ENCODE measurements at regions not wholly inside any gene's neighbourhood (a gene's known extent, or its start where the extent isn't known, plus 50 kb on each side); places are given as distances from the start of the nearest gene placed in this dataset.

DNA sequence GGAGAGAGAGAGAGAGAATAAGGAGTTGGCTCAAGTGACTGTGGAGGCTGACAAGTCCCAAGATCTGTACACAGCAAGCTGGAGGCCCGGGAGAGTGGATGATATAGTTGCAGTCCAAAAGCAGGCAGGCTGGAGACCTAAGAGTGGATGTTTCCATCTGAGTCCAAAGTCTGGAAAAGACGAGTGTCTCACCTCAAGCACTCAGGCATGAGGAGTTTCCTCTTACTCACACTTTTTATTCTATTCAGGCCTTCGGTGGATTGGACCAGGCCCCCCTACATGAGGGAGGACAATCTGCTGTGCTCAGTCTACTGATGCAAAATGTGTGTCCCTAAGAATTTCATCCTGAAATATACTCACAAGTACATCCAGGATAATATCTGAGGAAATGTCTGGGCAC, 484.6 kb downstream of the VRK1 start:
- TF ChIP-seq, protein P1, sequence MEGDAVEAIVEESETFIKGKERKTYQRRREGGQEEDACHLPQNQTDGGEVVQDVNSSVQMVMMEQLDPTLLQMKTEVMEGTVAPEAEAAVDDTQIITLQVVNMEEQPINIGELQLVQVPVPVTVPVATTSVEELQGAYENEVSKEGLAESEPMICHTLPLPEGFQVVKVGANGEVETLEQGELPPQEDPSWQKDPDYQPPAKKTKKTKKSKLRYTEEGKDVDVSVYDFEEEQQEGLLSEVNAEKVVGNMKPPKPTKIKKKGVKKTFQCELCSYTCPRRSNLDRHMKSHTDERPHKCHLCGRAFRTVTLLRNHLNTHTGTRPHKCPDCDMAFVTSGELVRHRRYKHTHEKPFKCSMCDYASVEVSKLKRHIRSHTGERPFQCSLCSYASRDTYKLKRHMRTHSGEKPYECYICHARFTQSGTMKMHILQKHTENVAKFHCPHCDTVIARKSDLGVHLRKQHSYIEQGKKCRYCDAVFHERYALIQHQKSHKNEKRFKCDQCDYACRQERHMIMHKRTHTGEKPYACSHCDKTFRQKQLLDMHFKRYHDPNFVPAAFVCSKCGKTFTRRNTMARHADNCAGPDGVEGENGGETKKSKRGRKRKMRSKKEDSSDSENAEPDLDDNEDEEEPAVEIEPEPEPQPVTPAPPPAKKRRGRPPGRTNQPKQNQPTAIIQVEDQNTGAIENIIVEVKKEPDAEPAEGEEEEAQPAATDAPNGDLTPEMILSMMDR (IDR thresholded peaks at IDR 0.05; ENCODE audit: low read depth, low read length): no peak
- DNase-seq: no peak
- Histone ChIP-seq H3K27ac (no peak overlapping the region), H3K36me3 (no peaks in the 10 kb centered on the region), H3K4me3 (ENCODE audit: low read depth, low read length) (no peak overlapping the region), H3K27me3 (ENCODE audit: insufficient read depth, low read depth, severe bottlenecking) (peaks cover 82% of the 10 kb centered on the region), H3K9me3 (ENCODE audit: severe bottlenecking) (no peaks in the 10 kb centered on the region)

DNA sequence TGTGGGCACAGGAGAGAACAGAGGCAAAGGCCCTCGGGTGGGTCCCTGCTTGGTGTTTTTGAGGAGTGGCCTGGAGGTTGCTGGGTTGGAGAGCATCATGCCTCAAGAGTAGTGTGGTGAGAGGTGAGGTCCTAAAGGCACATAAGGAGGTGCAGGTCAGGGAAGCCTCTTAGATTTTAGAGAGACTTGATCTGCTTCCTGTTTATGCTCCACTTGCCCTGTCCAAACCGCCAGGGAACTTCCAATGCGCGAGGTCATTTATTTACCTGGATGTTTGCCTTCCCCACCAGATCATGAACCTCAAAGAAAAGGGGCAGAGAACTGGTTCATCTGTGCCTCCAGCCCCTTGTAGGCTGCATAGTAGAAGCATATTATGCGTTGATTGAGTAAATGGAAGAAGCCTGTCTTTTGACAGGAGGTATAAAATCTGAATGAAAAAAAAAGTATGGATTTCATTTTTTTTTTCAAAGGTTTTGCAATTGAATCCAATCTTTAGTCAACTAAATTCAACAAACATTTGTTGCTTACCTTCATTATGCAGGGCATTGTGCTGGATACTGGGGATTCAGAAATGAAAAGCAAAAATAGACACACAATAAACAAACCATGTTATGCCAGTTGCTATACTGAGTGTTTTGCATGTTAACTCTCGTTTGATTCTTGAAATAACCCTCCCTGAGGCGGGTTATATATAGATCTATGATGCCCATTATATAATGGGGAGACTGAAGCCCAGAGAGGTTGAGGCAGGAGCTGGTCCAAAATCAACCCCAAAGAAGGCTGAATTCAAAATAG, 485.2 kb downstream of the VRK1 start:
- H3K9me3 ChIP-seq (ENCODE audit: severe bottlenecking): no peaks in the 10 kb centered on the region
- TF ChIP-seq, protein P1 (IDR thresholded peaks at IDR 0.05; ENCODE audit: low read depth, low read length): no peak

DNA sequence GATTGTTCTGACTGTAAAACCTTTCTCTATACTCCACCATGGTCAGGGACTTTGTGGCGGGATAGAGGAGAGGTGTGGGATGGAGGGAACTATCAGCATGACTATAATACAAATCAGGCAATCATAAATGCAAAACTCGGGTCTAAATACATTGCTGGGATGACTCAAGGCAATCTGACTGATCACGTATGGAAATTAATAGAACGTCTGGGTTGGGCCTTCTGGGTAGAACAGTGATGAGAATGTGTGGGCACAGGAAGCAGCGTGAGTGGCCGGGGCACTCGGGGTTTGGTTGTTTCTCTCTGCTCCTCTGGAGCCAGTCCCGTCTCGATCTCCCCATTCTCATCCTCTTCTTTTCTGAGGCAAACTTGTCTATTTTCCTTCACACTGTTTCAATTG, 485.8 kb downstream of the VRK1 start:
- peaks cover 74% of the 10 kb centered on the region for H3K27me3 ChIP-seq (ENCODE audit: insufficient read depth, low read depth, severe bottlenecking)
- H3K36me3 ChIP-seq: no peaks in the 10 kb centered on the region
- no peaks in the 10 kb centered on the region for H3K9me3 ChIP-seq (ENCODE audit: severe bottlenecking)
- H3K27ac ChIP-seq: no peak overlapping the region
- H3K4me3 ChIP-seq (ENCODE audit: low read depth, low read length): no peak overlapping the region
- no peak for DNase-seq
- TF ChIP-seq, protein P1 (IDR thresholded peaks at IDR 0.05; ENCODE audit: low read depth, low read length): no peak

More for the DNA sequence above, 485.2 kb downstream of the VRK1 start:
- peaks cover 77% of the 10 kb centered on the region for H3K27me3 ChIP-seq (ENCODE audit: insufficient read depth, low read depth, severe bottlenecking)
- no peaks in the 10 kb centered on the region for H3K36me3 ChIP-seq
- no peak overlapping the region for H3K4me3 ChIP-seq (ENCODE audit: low read depth, low read length)
- H3K27ac ChIP-seq: no peak overlapping the region
- no peak for DNase-seq

DNA sequence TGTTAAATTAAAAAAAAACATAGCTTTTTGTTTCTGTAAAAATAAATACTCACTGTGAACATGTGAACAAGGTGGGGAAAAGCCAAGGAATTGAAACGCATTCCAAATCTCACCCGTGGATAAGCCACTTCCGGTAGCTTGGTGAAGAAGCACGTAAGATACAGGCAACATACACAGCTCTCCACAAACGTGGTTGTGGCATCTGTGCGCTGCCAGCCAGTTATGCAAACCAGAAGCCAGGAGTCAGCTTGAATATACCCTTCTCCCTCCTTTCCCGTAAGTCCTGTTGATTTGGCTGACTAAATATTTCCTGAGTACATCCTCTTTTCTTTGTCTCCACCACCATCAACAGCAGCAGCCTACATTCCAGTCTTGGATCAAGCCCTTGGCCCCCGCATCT, 486.2 kb downstream of the VRK1 start:
- DNase-seq: no peak
- Histone ChIP-seq H3K27me3 (ENCODE audit: insufficient read depth, low read depth, severe bottlenecking) (peaks cover 71% of the 10 kb centered on the region), H3K36me3 (no peaks in the 10 kb centered on the region), H3K4me3 (ENCODE audit: low read depth, low read length) (no peak overlapping the region), H3K27ac (no peak overlapping the region), H3K9me3 (ENCODE audit: severe bottlenecking) (no peaks in the 10 kb centered on the region)
- TF ChIP-seq, protein P1 (IDR thresholded peaks at IDR 0.05; ENCODE audit: low read depth, low read length): no peak

DNA sequence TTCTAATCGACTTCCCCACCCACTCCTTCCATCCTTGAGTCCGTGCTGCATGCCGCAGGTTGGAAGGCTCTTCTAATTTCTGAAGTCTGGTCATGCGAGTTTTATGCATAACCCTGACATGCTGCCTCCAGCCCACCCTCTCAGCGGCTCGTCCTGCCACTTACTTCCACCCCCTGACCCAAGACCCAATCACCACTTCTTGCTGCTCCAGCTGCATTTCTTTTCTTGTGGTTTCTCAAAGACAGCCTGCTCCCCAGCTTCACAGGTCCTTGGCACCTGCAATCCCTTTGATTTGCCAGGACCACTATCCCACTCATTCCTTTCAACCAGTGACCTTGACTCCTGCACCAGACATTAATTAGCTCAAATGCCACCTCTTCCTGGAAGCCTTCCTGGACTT, 486.7 kb downstream of the VRK1 start:
- peaks cover 67% of the 10 kb centered on the region for H3K27me3 ChIP-seq (ENCODE audit: insufficient read depth, low read depth, severe bottlenecking)
- DNase-seq: no peak
- TF ChIP-seq, protein P1 (IDR thresholded peaks at IDR 0.05; ENCODE audit: low read depth, low read length): no peak
- H3K27ac ChIP-seq: no peak overlapping the region
- no peak overlapping the region for H3K4me3 ChIP-seq (ENCODE audit: low read depth, low read length)
- no peaks in the 10 kb centered on the region for H3K36me3 ChIP-seq
- H3K9me3 ChIP-seq (ENCODE audit: severe bottlenecking): no peaks in the 10 kb centered on the region

DNA sequence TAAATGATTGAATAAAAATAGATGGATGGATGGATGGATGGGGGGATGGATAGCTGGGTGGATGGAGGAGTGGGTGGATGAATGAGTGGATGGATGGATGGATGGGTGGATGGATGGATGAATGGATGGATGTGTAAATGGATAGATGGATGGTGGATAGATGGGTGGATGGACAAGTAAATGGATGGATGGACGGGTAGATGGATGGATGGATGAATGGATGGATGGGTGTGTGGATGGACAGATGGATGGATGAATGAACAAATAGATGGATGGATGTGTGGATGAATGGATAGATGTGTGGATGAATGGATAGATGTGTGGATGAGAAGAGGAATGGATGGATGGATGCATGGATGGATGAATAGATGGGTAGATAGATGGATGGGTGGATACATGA, 490.8 kb downstream of the VRK1 start:
- no peak for DNase-seq
- no peak overlapping the region for H3K27ac ChIP-seq
- H3K9me3 ChIP-seq (ENCODE audit: severe bottlenecking): no peaks in the 10 kb centered on the region
- H3K4me3 ChIP-seq (ENCODE audit: low read depth, low read length): no peak overlapping the region
- TF ChIP-seq, protein P1 (IDR thresholded peaks at IDR 0.05; ENCODE audit: low read depth, low read length): no peak
- no peaks in the 10 kb centered on the region for H3K36me3 ChIP-seq
- peaks cover 62% of the 10 kb centered on the region for H3K27me3 ChIP-seq (ENCODE audit: insufficient read depth, low read depth, severe bottlenecking)
